Upper lobe of right lung (tissue), 1 donor: ENCODE measurements at regions not wholly inside any gene's neighbourhood (a gene's known extent, or its start where the extent isn't known, plus 50 kb on each side); places are given as distances from the start of the nearest gene placed in this dataset.

ENCODE experiments used
- ATAC-seq: fragments of 200-7000 bp; cut with Tn5 transposase; one replicate; pipeline ENCODE4 v1.9.1; 2020; ENCODE audit warnings: mild to moderate bottlenecking, moderate library complexity
- DNase-seq: peaks from one replicate; pipeline ENCODE4 v3.0.0-alpha.2; 2020
- H3K27ac ChIP-seq: fragments of 200-600 bp; one replicate; pipeline ENCODE4 v1.8.0; 2022
- H3K27me3 ChIP-seq: fragments of 200-600 bp; one replicate; pipeline ENCODE4 v1.8.0; 2022; ENCODE audit warnings: mild to moderate bottlenecking
- H3K36me3 ChIP-seq: fragments of 200-600 bp; one replicate; pipeline ENCODE4 v1.8.0; 2022
- H3K4me1 ChIP-seq: fragments of 200-600 bp; one replicate; pipeline ENCODE4 v1.8.0; 2022
- H3K4me3 ChIP-seq: fragments of 200-600 bp; one replicate; pipeline ENCODE4 v1.8.0; 2022; ENCODE audit warnings: mild to moderate bottlenecking
- H3K9me3 ChIP-seq: fragments of 200-600 bp; one replicate; pipeline ENCODE4 v1.8.0; 2022
- CTCF ChIP-seq: fragments of 200-600 bp; IDR thresholded peaks from one replicate; pipeline ENCODE4 v1.8.0; 2022; ENCODE audit warnings: antibody characterized with exemption
- intact Hi-C: fragments of 100-400 bp; cut with DNase I; formaldehyde crosslinking; loops from one replicate; pipeline ENCODE4 v1.11.0; 2022
- donor health status: DM: no; HTN: yes; CAD: no; lungs with severe emphysema.

DNA sequence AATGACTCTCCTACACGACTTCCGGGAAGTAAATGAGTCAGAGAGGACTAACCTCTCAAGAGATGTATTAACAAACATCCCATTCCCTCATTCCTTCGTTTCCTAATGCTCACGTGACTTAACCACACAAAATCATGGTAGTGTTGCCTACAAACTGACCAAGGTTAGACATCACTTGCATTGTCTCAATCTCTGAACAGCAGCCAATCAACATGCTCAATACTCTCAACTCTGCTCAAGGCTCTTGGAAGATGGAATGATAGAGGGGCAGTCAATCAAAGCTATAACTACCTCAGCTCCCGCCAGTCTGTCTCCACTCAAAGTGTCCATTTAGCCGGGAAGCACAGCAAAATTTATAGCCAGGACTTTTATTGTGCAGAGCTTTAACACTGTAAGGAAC is 143.8 kb upstream of the PIK3R1 start:
- no peaks in the 10 kb centered on the region for H3K36me3 ChIP-seq
- no peak for ATAC-seq
- intact Hi-C loops, result no loop called here

DNA sequence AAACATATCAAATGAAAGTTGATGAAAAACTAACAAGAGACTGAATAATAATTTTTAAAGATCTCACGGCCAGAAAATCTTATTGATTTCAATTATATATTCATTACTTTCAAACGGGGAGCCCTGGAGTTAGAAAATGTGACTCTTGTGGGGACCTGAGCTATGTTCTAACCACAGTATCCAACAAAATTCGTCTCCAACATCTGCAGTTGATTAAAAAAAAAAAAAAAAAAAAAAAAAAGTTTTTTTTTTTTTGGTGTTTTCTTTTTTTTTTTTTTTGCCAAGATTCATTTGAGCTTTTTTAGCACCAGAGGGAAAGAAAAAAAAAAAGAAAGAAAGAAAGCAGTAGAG is 144.3 kb upstream of the PIK3R1 start:
- ATAC-seq, result no peak
- no peak overlapping the region for H3K4me3 ChIP-seq
- H3K27ac ChIP-seq, result no peak overlapping the region

More for the DNA sequence above, 143.8 kb upstream of the PIK3R1 start:
- no peaks in the 10 kb centered on the region for H3K27me3 ChIP-seq
- no peak for TF ChIP-seq CTCF
- no peak for DNase-seq
- H3K4me3 ChIP-seq, result no peak overlapping the region
- H3K4me1 ChIP-seq, result peaks cover 11% of the 10 kb centered on the region
- H3K9me3 ChIP-seq, result no peaks in the 10 kb centered on the region
- no peak overlapping the region for H3K27ac ChIP-seq

DNA sequence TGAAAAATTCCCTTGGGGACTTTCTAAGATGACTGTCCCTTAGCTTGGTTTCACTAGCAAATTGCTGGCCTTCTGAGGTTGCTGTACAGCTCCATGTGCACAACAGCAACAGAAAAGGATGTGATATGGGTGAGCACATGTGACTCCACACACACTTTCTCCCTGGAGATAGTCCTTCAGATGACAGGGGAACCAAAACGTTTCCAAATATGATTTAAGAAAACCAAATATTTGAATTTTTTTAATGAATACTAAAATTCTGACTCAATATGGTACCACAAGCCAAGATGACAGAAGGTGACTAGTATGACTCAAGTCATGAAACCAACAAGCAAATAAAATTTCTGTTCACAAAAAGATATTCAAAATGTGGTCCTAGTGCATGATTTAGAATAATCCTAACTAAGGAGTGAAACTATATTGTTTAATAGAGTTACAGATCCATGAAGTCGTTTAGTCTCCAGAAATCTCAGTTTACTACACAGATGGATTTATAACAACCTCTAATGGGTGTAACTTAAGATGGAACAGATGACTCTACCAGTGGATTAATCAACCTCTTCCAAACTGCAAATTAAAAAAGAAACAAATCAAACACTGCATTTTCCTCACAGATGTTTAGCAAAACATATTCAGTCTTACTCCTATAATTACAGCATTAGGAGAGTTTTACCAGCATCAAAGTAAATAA is 144.8 kb upstream of the PIK3R1 start:
- ATAC-seq, result no peak

More for the DNA sequence above, 144.3 kb upstream of the PIK3R1 start:
- Histone ChIP-seq H3K36me3 (no peaks in the 10 kb centered on the region), H3K9me3 (no peaks in the 10 kb centered on the region), H3K4me1 (peaks cover 11% of the 10 kb centered on the region), H3K27me3 (no peaks in the 10 kb centered on the region)
- DNase-seq, result no peak
- TF ChIP-seq CTCF, result no peak
- intact Hi-C loops, result no loop called here

GRCh38 chr5:68067976-68068603 is 147.5 kb upstream of the PIK3R1 start:
- Histone ChIP-seq H3K4me3 (no peak overlapping the region), H3K4me1 (peaks cover 11% of the 10 kb centered on the region), H3K9me3 (no peaks in the 10 kb centered on the region), H3K27me3 (no peaks in the 10 kb centered on the region), H3K27ac (peak overlapping the region; percentile 60), H3K36me3 (no peaks in the 10 kb centered on the region)
- DNase-seq (no peak), ATAC-seq (no peak)
- intact Hi-C loops, result no loop called here
- no peak for TF ChIP-seq CTCF

More for the DNA sequence above, 144.8 kb upstream of the PIK3R1 start:
- Histone ChIP-seq H3K27me3 (no peaks in the 10 kb centered on the region), H3K9me3 (no peaks in the 10 kb centered on the region), H3K4me1 (peaks cover 11% of the 10 kb centered on the region), H3K4me3 (no peak overlapping the region), H3K27ac (no peak overlapping the region), H3K36me3 (no peaks in the 10 kb centered on the region)
- intact Hi-C loops, result no loop called here
- no peak for DNase-seq
- no peak for TF ChIP-seq CTCF

DNA sequence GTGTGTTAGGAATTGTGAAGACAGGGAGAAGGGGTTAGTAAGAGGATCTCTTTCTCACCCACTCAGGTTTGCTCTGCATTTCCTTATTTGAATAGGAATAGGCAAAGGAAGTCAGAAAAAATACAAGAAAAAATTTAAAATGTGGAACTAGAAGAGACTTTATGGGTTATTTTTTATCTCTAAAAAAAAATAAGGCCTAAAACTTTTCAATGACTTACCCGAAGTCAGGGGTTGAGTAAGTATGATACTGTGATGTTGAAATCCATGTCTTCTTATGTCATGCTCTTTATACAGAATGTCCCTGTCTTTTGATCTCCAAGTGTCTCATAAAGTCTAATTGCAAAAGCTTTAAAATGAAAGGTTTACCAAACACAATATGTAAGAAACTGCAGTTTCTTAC is 148.3 kb upstream of the PIK3R1 start:
- intact Hi-C loops, result no loop called here
- no peak for TF ChIP-seq CTCF
- Histone ChIP-seq H3K4me3 (no peak overlapping the region), H3K27ac (peak overlapping the region; percentile 60), H3K27me3 (no peaks in the 10 kb centered on the region), H3K9me3 (no peaks in the 10 kb centered on the region), H3K4me1 (peaks cover 11% of the 10 kb centered on the region), H3K36me3 (no peaks in the 10 kb centered on the region)
- DNase-seq (no peak), ATAC-seq (no peak)
